Endothelial cell (in vitro differentiated cells): ENCODE measurements at regions not wholly inside any gene's neighbourhood (a gene's known extent, or its start where the extent isn't known, plus 50 kb on each side); places are given as distances from the start of the nearest gene placed in this dataset.

ENCODE experiments used
- DNase-seq: peaks from one replicate; pipeline ENCODE4 v3.0.0; 2021; ENCODE audit warnings: low spot score
- H3K27ac Mint-ChIP-seq: one replicate; pipeline ENCODE4 v1.8.0; 2021; ENCODE audit warnings: mixed read lengths, inconsistent platforms; ENCODE audit not compliant: unreplicated experiment
- H3K27me3 Mint-ChIP-seq: one replicate; pipeline ENCODE4 v1.8.0; 2021; ENCODE audit warnings: mild to moderate bottlenecking, moderate library complexity, mixed read lengths, inconsistent platforms; ENCODE audit not compliant: unreplicated experiment
- H3K36me3 Mint-ChIP-seq: one replicate; pipeline ENCODE4 v1.8.0; 2021; ENCODE audit warnings: mild to moderate bottlenecking, low read depth, mixed read lengths, inconsistent platforms; ENCODE audit not compliant: unreplicated experiment
- H3K4me1 Mint-ChIP-seq: one replicate; pipeline ENCODE4 v1.8.0; 2021; ENCODE audit warnings: mild to moderate bottlenecking, mixed read lengths, inconsistent platforms; ENCODE audit not compliant: unreplicated experiment
- H3K4me3 Mint-ChIP-seq: one replicate; pipeline ENCODE4 v1.8.0; 2021; ENCODE audit warnings: mild to moderate bottlenecking, mixed read lengths, inconsistent platforms; ENCODE audit not compliant: unreplicated experiment
- H3K9me3 Mint-ChIP-seq: one replicate; pipeline ENCODE4 v1.8.0; 2021; ENCODE audit warnings: mixed read lengths, inconsistent platforms; ENCODE audit not compliant: unreplicated experiment
- TF ChIP-seq, protein P1 (sequence below): fragments of 200-600 bp; sonication (generic); IDR thresholded peaks from one replicate; pipeline ENCODE4 v1.5.0; 2021; ENCODE audit warnings: antibody characterized with exemption; ENCODE audit not compliant: unreplicated experiment

GRCh38 chr10:88207121-88207546 is 343.7 kb downstream of the PTEN start:
- no peak overlapping the region for H3K4me3 Mint-ChIP-seq
- no peak for DNase-seq
- H3K36me3 Mint-ChIP-seq, result no peaks in the 10 kb centered on the region
- no peaks in the 10 kb centered on the region for H3K27me3 Mint-ChIP-seq
- no peak overlapping the region for H3K27ac Mint-ChIP-seq
- no peaks in the 10 kb centered on the region for H3K9me3 Mint-ChIP-seq
- H3K4me1 Mint-ChIP-seq, result no peaks in the 10 kb centered on the region
- TF ChIP-seq, protein P1, sequence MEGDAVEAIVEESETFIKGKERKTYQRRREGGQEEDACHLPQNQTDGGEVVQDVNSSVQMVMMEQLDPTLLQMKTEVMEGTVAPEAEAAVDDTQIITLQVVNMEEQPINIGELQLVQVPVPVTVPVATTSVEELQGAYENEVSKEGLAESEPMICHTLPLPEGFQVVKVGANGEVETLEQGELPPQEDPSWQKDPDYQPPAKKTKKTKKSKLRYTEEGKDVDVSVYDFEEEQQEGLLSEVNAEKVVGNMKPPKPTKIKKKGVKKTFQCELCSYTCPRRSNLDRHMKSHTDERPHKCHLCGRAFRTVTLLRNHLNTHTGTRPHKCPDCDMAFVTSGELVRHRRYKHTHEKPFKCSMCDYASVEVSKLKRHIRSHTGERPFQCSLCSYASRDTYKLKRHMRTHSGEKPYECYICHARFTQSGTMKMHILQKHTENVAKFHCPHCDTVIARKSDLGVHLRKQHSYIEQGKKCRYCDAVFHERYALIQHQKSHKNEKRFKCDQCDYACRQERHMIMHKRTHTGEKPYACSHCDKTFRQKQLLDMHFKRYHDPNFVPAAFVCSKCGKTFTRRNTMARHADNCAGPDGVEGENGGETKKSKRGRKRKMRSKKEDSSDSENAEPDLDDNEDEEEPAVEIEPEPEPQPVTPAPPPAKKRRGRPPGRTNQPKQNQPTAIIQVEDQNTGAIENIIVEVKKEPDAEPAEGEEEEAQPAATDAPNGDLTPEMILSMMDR, result no peak

DNA sequence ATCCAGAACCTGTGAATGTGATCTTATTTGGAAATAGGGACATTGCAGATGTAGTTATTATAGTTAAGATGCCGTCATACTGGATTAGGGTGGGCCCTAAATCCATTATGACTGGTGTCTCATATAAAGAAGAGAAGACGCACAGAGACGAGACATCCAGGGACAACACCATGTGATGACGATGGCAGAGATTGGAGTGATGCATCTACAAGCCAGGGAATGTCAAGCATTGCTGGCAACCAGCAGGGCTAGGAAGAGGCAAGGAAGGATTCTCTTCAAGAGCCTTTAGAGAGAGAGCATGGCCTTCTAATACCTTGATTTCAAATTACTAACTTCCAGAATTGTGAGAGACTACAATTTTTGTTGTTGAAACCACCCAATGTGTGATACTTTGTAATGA is 345.8 kb downstream of the PTEN start:
- Mint-ChIP-seq H3K27ac (no peak overlapping the region), H3K9me3 (no peaks in the 10 kb centered on the region), H3K4me3 (no peak overlapping the region), H3K4me1 (no peaks in the 10 kb centered on the region), H3K27me3 (no peaks in the 10 kb centered on the region), H3K36me3 (no peaks in the 10 kb centered on the region)
- TF ChIP-seq, protein P1, result no peak
- no peak for DNase-seq

GRCh38 chr10:88209837-88210561 is 346.6 kb downstream of the PTEN start:
- no peaks in the 10 kb centered on the region for H3K9me3 Mint-ChIP-seq
- H3K4me1 Mint-ChIP-seq, result no peaks in the 10 kb centered on the region
- H3K27me3 Mint-ChIP-seq, result no peaks in the 10 kb centered on the region
- H3K27ac Mint-ChIP-seq, result no peak overlapping the region
- no peaks in the 10 kb centered on the region for H3K36me3 Mint-ChIP-seq
- H3K4me3 Mint-ChIP-seq, result no peak overlapping the region
- TF ChIP-seq, protein P1, result no peak
- no peak for DNase-seq

- no peaks in the 10 kb centered on the region for H3K36me3 Mint-ChIP-seq
- no peaks in the 10 kb centered on the region for H3K9me3 Mint-ChIP-seq
- H3K27me3 Mint-ChIP-seq, result no peaks in the 10 kb centered on the region
- TF ChIP-seq, protein P1, result no peak
- H3K4me3 Mint-ChIP-seq, result no peak overlapping the region
- H3K27ac Mint-ChIP-seq, result no peak overlapping the region
- DNase-seq, result no peak
- H3K4me1 Mint-ChIP-seq, result no peaks in the 10 kb centered on the region
Measured at GRCh38 chr10:88211230-88211629, 347.8 kb downstream of the PTEN start.

DNA sequence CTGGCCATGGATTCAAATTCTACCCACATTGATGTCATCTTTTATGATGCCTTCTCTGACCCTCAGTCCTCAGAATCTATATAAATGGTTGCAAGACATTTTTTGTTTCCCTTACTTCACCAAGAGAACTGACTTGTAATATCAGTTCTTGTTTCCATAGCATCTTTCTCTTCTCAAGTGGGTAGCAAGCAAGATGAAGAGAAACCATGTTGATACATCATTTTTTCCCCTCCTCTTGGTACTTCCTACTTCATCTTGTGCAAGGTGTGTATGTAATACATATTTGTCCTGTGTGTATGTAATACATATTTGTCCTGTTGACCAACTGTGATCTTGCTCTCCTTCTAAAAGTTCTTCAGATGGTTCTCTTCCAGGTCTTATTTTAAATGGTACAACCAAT is 348.6 kb downstream of the PTEN start:
- no peak overlapping the region for H3K4me3 Mint-ChIP-seq
- H3K4me1 Mint-ChIP-seq, result no peaks in the 10 kb centered on the region
- no peaks in the 10 kb centered on the region for H3K9me3 Mint-ChIP-seq
- no peaks in the 10 kb centered on the region for H3K27me3 Mint-ChIP-seq
- DNase-seq, result no peak
- TF ChIP-seq, protein P1, result no peak
- H3K27ac Mint-ChIP-seq, result no peak overlapping the region
- H3K36me3 Mint-ChIP-seq, result no peaks in the 10 kb centered on the region
